Smooth muscle cell (in vitro differentiated cells): ENCODE measurements at regions not wholly inside any gene's neighbourhood (a gene's known extent, or its start where the extent isn't known, plus 50 kb on each side); places are given as distances from the start of the nearest gene placed in this dataset.

Experiments used
- DNase-seq: peaks from one replicate; lab custom pipeline; 2025; ENCODE audit not compliant: unreplicated experiment; lab: John Stamatoyannopoulos, UW
- H2AFZ ChIP-seq: fragments of 200-600 bp; sonication (generic); 2 replicates; pipeline ENCODE4 v1.6.0; 2016; ENCODE audit warnings: antibody characterized with exemption, low read depth, mild to moderate bottlenecking
- H3F3A ChIP-seq: fragments of 200-600 bp; sonication (generic); 2 replicates; pipeline ENCODE4 v1.6.0; 2017; ENCODE audit warnings: antibody characterized with exemption, low read depth
- H3K27ac ChIP-seq: fragments of 200-600 bp; sonication (generic); 2 replicates; pipeline ENCODE4 v1.5.1; 2016; ENCODE audit warnings: low read depth, mild to moderate bottlenecking
- H3K27me3 ChIP-seq: fragments of 200-600 bp; sonication (generic); 2 replicates; pipeline ENCODE4 v1.6.1; 2016; ENCODE audit warnings: low read depth, mild to moderate bottlenecking
- H3K36me3 ChIP-seq: fragments of 200-600 bp; sonication (generic); 2 replicates; pipeline ENCODE4 v1.5.1; 2016; ENCODE audit warnings: low read depth
- H3K4me1 ChIP-seq: fragments of 200-600 bp; sonication (generic); 2 replicates; pipeline ENCODE4 v1.5.1; 2016; ENCODE audit warnings: low read depth
- H3K4me2 ChIP-seq: fragments of 200-600 bp; sonication (generic); 2 replicates; pipeline ENCODE4 v1.6.0; 2016; ENCODE audit warnings: mild to moderate bottlenecking
- H3K4me3 ChIP-seq: fragments of 200-600 bp; sonication (generic); 2 replicates; pipeline ENCODE4 v1.5.1; 2016; ENCODE audit warnings: mild to moderate bottlenecking
- H3K79me2 ChIP-seq: fragments of 200-600 bp; sonication (generic); 2 replicates; pipeline ENCODE4 v1.6.0; 2016; ENCODE audit warnings: low read depth, mild to moderate bottlenecking
- H3K9ac ChIP-seq: fragments of 200-600 bp; sonication (generic); 2 replicates; pipeline ENCODE4 v1.6.0; 2016; ENCODE audit warnings: low read depth
- H3K9me3 ChIP-seq: fragments of 200-600 bp; sonication (generic); replicated peaks from 2 replicates; pipeline ENCODE4 v1.5.1; 2016; ENCODE audit warnings: low read depth
- H4K20me1 ChIP-seq: fragments of 200-600 bp; sonication (generic); 2 replicates; pipeline ENCODE4 v1.6.0; 2016; ENCODE audit warnings: low read depth
- WGBS: methylation state at CpG from one replicate; pipeline ENCODE4 v1.1.7; 2016; ENCODE audit warnings: low lambda C conversion rate; 5-methylcytosine and 5-hydroxymethylcytosine counted together
- TF ChIP-seq, protein P1 (sequence below): fragments of 200-600 bp; sonication (generic); IDR thresholded peaks from 2 replicates; pipeline ENCODE4 v1.5.1; 2017; ENCODE audit warnings: borderline replicate concordance, mild to moderate bottlenecking, antibody characterized with exemption; ENCODE audit not compliant: insufficient read depth, poor library complexity, severe bottlenecking

DNA sequence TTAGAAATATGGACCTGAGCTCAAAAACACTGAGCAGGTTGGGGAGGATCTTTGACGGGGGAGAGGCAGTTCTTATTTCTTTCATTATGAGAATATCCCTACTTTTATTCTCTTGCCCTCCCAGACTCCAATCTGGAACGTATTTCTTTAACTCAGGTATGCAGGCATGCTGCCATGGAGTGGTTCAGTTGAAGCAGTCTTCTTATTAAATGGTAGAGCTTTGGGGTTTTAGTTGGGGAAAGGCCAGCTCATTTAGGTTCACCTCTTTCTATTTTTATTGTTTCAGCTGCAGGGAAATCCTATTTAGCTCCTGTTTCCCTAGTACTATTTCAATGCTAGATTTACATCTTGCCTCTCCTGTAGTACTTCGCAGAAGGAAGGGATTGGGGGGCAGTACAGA is 198.9 kb downstream of the TTLL7 start:
- H3K27ac ChIP-seq, result no peak overlapping the region
- WGBS, result 72% methylated on average over 3 of the region's 3 CpGs
- H3F3A ChIP-seq, result no peaks in the 10 kb centered on the region
- no peaks in the 10 kb centered on the region for H3K9me3 ChIP-seq
- H3K4me1 ChIP-seq, result peaks cover 5% of the 10 kb centered on the region
- H3K27me3 ChIP-seq, result no peaks in the 10 kb centered on the region
- no peaks in the 10 kb centered on the region for H3K36me3 ChIP-seq
- H3K4me2 ChIP-seq, result no peak overlapping the region
- DNase-seq, result no peak
- H3K9ac ChIP-seq, result no peak overlapping the region
- TF ChIP-seq, protein P1, sequence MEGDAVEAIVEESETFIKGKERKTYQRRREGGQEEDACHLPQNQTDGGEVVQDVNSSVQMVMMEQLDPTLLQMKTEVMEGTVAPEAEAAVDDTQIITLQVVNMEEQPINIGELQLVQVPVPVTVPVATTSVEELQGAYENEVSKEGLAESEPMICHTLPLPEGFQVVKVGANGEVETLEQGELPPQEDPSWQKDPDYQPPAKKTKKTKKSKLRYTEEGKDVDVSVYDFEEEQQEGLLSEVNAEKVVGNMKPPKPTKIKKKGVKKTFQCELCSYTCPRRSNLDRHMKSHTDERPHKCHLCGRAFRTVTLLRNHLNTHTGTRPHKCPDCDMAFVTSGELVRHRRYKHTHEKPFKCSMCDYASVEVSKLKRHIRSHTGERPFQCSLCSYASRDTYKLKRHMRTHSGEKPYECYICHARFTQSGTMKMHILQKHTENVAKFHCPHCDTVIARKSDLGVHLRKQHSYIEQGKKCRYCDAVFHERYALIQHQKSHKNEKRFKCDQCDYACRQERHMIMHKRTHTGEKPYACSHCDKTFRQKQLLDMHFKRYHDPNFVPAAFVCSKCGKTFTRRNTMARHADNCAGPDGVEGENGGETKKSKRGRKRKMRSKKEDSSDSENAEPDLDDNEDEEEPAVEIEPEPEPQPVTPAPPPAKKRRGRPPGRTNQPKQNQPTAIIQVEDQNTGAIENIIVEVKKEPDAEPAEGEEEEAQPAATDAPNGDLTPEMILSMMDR, result no peak
- no peaks in the 10 kb centered on the region for H3K79me2 ChIP-seq
- H2AFZ ChIP-seq, result no peak overlapping the region
- no peak overlapping the region for H3K4me3 ChIP-seq
- H4K20me1 ChIP-seq, result no peaks in the 10 kb centered on the region

DNA sequence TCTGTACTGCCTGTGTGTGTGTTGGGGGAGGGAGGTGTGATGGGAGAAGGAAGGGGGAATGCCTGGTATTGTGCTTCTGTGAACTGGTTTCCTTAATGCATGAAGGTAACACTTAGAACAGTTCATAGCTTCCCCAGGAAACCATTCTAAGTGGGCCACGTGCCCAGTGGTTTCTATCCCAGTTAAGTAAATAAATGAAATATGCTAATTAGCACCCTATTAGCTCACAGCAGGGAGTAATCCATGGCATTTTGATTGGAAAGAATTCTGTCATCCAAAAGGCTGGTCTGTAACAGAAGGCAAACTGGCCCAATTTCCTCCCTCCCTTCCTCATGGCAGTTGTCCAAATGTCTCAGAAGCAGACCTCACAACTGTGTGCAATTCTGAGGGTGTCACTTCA is 199.3 kb downstream of the TTLL7 start:
- no peak overlapping the region for H2AFZ ChIP-seq
- H3K79me2 ChIP-seq, result no peaks in the 10 kb centered on the region
- no peak for DNase-seq
- no peaks in the 10 kb centered on the region for H3K9me3 ChIP-seq
- TF ChIP-seq, protein P1, result no peak
- 57% methylated on average over 1 of the region's 1 CpG for WGBS
- no peak overlapping the region for H3K4me2 ChIP-seq
- peaks cover 5% of the 10 kb centered on the region for H3K4me1 ChIP-seq
- no peaks in the 10 kb centered on the region for H3K36me3 ChIP-seq
- no peak overlapping the region for H3K9ac ChIP-seq
- H3F3A ChIP-seq, result no peaks in the 10 kb centered on the region
- H3K27ac ChIP-seq, result no peak overlapping the region
- no peaks in the 10 kb centered on the region for H4K20me1 ChIP-seq
- H3K4me3 ChIP-seq, result no peak overlapping the region
- no peaks in the 10 kb centered on the region for H3K27me3 ChIP-seq

DNA sequence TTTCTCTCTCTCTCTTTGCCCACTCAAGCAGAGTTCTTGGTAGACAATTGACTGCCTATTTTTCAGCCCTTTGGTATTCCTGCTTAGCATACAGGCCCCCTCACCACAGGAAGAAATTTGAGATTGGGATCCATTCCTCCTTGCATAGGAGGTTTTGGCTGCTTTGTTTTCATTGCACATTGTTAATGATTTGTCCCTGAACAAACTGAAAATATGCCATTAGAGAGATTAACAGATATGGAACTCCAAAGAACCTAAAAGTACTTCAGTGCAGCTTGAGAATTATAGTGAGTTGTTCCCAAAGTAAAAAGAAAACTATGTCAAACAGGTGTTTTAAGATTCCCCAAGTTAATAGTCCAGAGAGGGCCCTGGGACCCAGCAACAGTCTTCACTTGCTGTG is 200.0 kb downstream of the TTLL7 start:
- H3K79me2 ChIP-seq, result no peaks in the 10 kb centered on the region
- H3F3A ChIP-seq, result no peaks in the 10 kb centered on the region
- H3K27ac ChIP-seq, result no peak overlapping the region
- DNase-seq, result no peak
- no peak overlapping the region for H3K9ac ChIP-seq
- H3K9me3 ChIP-seq, result no peaks in the 10 kb centered on the region
- H2AFZ ChIP-seq, result no peak overlapping the region
- TF ChIP-seq, protein P1, result no peak
- H3K4me1 ChIP-seq, result peaks cover 5% of the 10 kb centered on the region
- no peak overlapping the region for H3K4me3 ChIP-seq
- no peaks in the 10 kb centered on the region for H3K27me3 ChIP-seq
- no peaks in the 10 kb centered on the region for H4K20me1 ChIP-seq
- no peaks in the 10 kb centered on the region for H3K36me3 ChIP-seq
- no peak overlapping the region for H3K4me2 ChIP-seq

DNA sequence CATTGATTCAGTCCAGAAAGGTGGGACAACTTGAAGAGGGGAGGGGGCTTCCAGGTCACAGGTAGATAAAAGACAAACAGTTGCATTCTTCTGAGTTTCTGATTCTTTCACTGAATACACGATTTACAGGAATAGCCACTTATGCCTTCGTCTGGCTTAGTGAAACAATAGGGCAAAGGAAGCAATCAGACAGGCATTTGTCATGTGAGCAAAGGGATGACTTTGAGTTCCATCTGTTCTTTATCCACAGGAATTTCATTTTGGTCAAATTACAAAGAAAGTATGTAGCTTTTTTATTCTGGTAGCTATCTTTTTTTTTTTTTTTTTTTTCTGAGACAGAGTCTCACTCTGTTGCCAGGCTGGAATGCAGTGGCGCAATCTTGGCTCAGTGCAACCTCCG is 202.5 kb downstream of the TTLL7 start:
- Histone ChIP-seq H3K9me3 (no peaks in the 10 kb centered on the region), H3K79me2 (no peaks in the 10 kb centered on the region), H3K27ac (peak overlapping the region; percentile 32), H3K4me2 (no peak overlapping the region), H3K27me3 (no peaks in the 10 kb centered on the region), H3K4me3 (no peak overlapping the region), H3F3A (peaks cover 6% of the 10 kb centered on the region), H2AFZ (no peak overlapping the region), H3K4me1 (no peaks in the 10 kb centered on the region), H3K9ac (no peak overlapping the region), H4K20me1 (no peaks in the 10 kb centered on the region), H3K36me3 (no peaks in the 10 kb centered on the region)
- TF ChIP-seq, protein P1, result no peak
- DNase-seq, result no peak
- WGBS, result 69% methylated on average over 4 of the region's 4 CpGs
